Ishikawa (cell line): ENCODE measurements at regions not wholly inside any gene's neighbourhood (a gene's known extent, or its start where the extent isn't known, plus 50 kb on each side); places are given as distances from the start of the nearest gene placed in this dataset.

Source experiments
- CEBPB ChIP-seq: IDR thresholded peaks from 2 replicates; pipeline ENCODE4 v1.6.1; 2012
- NFIC ChIP-seq: IDR thresholded peaks from 2 replicates; pipeline ENCODE4 v1.6.1; 2012
- TF ChIP-seq, protein P1 (sequence below): IDR thresholded peaks from 2 replicates; pipeline ENCODE4 v1.6.1; 2012

DNA sequence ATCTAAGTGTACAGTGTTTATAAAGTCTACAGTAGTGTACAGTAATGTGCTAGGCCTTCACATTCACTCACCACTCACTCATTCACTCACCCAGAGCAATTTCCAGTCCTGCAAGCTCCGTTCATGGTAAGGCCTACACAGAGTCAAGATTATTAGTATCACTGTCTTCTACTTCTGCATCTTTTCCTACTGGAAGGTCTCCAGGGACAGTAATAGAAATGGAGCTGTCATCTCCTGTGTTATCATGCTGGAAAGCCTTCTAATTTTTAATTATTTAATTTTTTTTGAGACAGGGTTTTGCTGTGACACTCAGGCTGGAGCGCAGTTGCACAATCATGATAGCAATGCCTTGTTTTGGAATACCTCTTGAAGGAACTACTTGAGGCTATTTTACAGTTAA, 207.0 kb downstream of the HTR7 start:
- TF ChIP-seq NFIC (no peak), CEBPB (no peak)
- TF ChIP-seq, protein P1, sequence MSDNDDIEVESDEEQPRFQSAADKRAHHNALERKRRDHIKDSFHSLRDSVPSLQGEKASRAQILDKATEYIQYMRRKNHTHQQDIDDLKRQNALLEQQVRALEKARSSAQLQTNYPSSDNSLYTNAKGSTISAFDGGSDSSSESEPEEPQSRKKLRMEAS, result no peak
